Large intestine (tissue), 3 donors: ENCODE measurements at regions not wholly inside any gene's neighbourhood (a gene's known extent, or its start where the extent isn't known, plus 50 kb on each side); places are given as distances from the start of the nearest gene placed in this dataset.

Experiments used
- DNase-seq, 2 donors: peaks; one replicate each; pipeline versions ENCODE4 v3.0.0 to v3.0.0-alpha.2; 2013
- H3K27ac ChIP-seq: one replicate; pipeline ENCODE4 v1.5.1; 2013; ENCODE audit warnings: low read length
- H3K27me3 ChIP-seq: 2 replicates; pipeline ENCODE4 v1.6.1; 2013; ENCODE audit warnings: low read length; ENCODE audit not compliant: control insufficient read depth, insufficient read depth
- H3K36me3 ChIP-seq: 2 replicates; pipeline ENCODE4 v1.6.1; 2013; ENCODE audit warnings: low read length; ENCODE audit not compliant: control insufficient read depth, insufficient read depth
- H3K4me1 ChIP-seq: one replicate; pipeline ENCODE4 v1.6.1; 2013; ENCODE audit warnings: low read length; ENCODE audit not compliant: control insufficient read depth, insufficient read depth
- H3K4me3 ChIP-seq: one replicate; pipeline ENCODE4 v1.5.1; 2013; ENCODE audit warnings: low read length
- H3K9me3 ChIP-seq: one replicate; pipeline ENCODE4 v1.6.1; 2013; ENCODE audit warnings: mild to moderate bottlenecking, low read depth, low read length, moderate library complexity; ENCODE audit not compliant: control insufficient read depth
- WGBS: methylation state at CpG from one replicate; pipeline ENCODE4 v1.1.5; 2013; ENCODE audit warnings: low lambda C conversion rate; ENCODE audit not compliant: insufficient coverage; 5-methylcytosine and 5-hydroxymethylcytosine counted together

GRCh38 chr1:115426231-115426771, 88.3 kb upstream of the NGF start:
- no CpG with 5 or more reads among the region's 6 CpGs for WGBS
- H3K27me3 ChIP-seq = peaks cover 2% of the 10 kb centered on the region
- H3K4me1 ChIP-seq = no peaks in the 10 kb centered on the region
- no peaks in the 10 kb centered on the region for H3K9me3 ChIP-seq
- no peak overlapping the region for H3K4me3 ChIP-seq
- no peak for DNase-seq
- no peaks in the 10 kb centered on the region for H3K36me3 ChIP-seq
- no peak overlapping the region for H3K27ac ChIP-seq

- no CpG with 5 or more reads among the region's 5 CpGs for WGBS
- Histone ChIP-seq H3K4me3 (no peak overlapping the region), H3K4me1 (no peaks in the 10 kb centered on the region), H3K27ac (no peak overlapping the region), H3K9me3 (no peaks in the 10 kb centered on the region), H3K36me3 (no peaks in the 10 kb centered on the region), H3K27me3 (peaks cover 2% of the 10 kb centered on the region)
- no peak for DNase-seq
These were observed 87.4 kb upstream of the NGF start for GRCh38 chr1:115425442-115425841.

- Histone ChIP-seq H3K36me3 (no peaks in the 10 kb centered on the region), H3K4me3 (no peak overlapping the region), H3K4me1 (no peaks in the 10 kb centered on the region), H3K27me3 (peaks cover 2% of the 10 kb centered on the region), H3K27ac (no peak overlapping the region), H3K9me3 (no peaks in the 10 kb centered on the region)
- WGBS = 81% methylated on average over 5 of the region's 5 CpGs
- no peak for DNase-seq
These were observed 85.7 kb upstream of the NGF start for GRCh38 chr1:115423776-115424175.

- no peak overlapping the region for H3K27ac ChIP-seq
- WGBS = no CpG with 5 or more reads among the region's 3 CpGs
These were observed 81.5 kb upstream of the NGF start for GRCh38 chr1:115419571-115419970.

GRCh38 chr1:115413621-115414020, 75.6 kb upstream of the NGF start:
- Histone ChIP-seq H3K36me3 (no peaks in the 10 kb centered on the region), H3K27me3 (peaks cover 4% of the 10 kb centered on the region), H3K4me3 (no peak overlapping the region), H3K9me3 (no peaks in the 10 kb centered on the region), H3K27ac (no peak overlapping the region), H3K4me1 (no peaks in the 10 kb centered on the region)
- no CpG with 5 or more reads among the region's 3 CpGs for WGBS
- no peak for DNase-seq

More at GRCh38 chr1:115419571-115419970, 81.5 kb upstream of the NGF start:
- no peak overlapping the region for H3K4me3 ChIP-seq
- no peaks in the 10 kb centered on the region for H3K36me3 ChIP-seq
- H3K27me3 ChIP-seq = peaks cover 2% of the 10 kb centered on the region
- no peak for DNase-seq
- no peaks in the 10 kb centered on the region for H3K9me3 ChIP-seq
- no peaks in the 10 kb centered on the region for H3K4me1 ChIP-seq

- WGBS = no CpG with 5 or more reads among the region's 3 CpGs
- Histone ChIP-seq H3K27ac (no peak overlapping the region), H3K4me3 (no peak overlapping the region), H3K36me3 (no peaks in the 10 kb centered on the region), H3K9me3 (no peaks in the 10 kb centered on the region), H3K27me3 (peaks cover 4% of the 10 kb centered on the region), H3K4me1 (no peaks in the 10 kb centered on the region)
- no peak for DNase-seq
These were observed 75.2 kb upstream of the NGF start for GRCh38 chr1:115413208-115413607.

- H3K4me3 ChIP-seq = no peak overlapping the region
- H3K9me3 ChIP-seq = no peaks in the 10 kb centered on the region
- WGBS = no CpG with 5 or more reads among the region's 1 CpG
- H3K27ac ChIP-seq = no peak overlapping the region
- H3K27me3 ChIP-seq = peaks cover 4% of the 10 kb centered on the region
- DNase-seq = no peak
- H3K4me1 ChIP-seq = no peaks in the 10 kb centered on the region
- H3K36me3 ChIP-seq = no peaks in the 10 kb centered on the region
These were observed 74.7 kb upstream of the NGF start for GRCh38 chr1:115412733-115413132.

GRCh38 chr1:115412286-115412685, 74.2 kb upstream of the NGF start:
- Histone ChIP-seq H3K36me3 (no peaks in the 10 kb centered on the region), H3K27me3 (peaks cover 4% of the 10 kb centered on the region), H3K4me3 (no peak overlapping the region), H3K9me3 (no peaks in the 10 kb centered on the region), H3K4me1 (no peaks in the 10 kb centered on the region), H3K27ac (no peak overlapping the region)
- DNase-seq = no peak

GRCh38 chr1:115411371-115412063, 73.5 kb upstream of the NGF start:
- Histone ChIP-seq H3K4me3 (no peak overlapping the region), H3K27ac (no peak overlapping the region), H3K27me3 (peaks cover 4% of the 10 kb centered on the region), H3K4me1 (no peaks in the 10 kb centered on the region), H3K36me3 (no peaks in the 10 kb centered on the region), H3K9me3 (no peaks in the 10 kb centered on the region)
- WGBS = no CpG with 5 or more reads among the region's 1 CpG
- DNase-seq = no peak

- DNase-seq = no peak
- Histone ChIP-seq H3K27ac (no peak overlapping the region), H3K27me3 (peaks cover 4% of the 10 kb centered on the region), H3K4me3 (no peak overlapping the region), H3K4me1 (no peaks in the 10 kb centered on the region), H3K36me3 (no peaks in the 10 kb centered on the region), H3K9me3 (no peaks in the 10 kb centered on the region)
- no CpG with 5 or more reads among the region's 7 CpGs for WGBS
These were observed 71.3 kb upstream of the NGF start for GRCh38 chr1:115409094-115410015.
